GM19328 (cell line): ENCODE measurements at regions not wholly inside any gene's neighbourhood (a gene's known extent, or its start where the extent isn't known, plus 50 kb on each side); places are given as distances from the start of the nearest gene placed in this dataset.
A peak's percentile ranks its signal among the peaks of the same experiment; 100 is the strongest.
"Not testable (repeated sequence)": the region's sequence is repeated elsewhere in the genome, so short reads cannot be mapped to it uniquely, and the experiment has no call there.

Experiments
- ATAC-seq: cut with Tn5 transposase; IDR thresholded peaks from one replicate; pipeline ENCODE4 v1.9.1; 2021; ENCODE audit warnings: mild to moderate bottlenecking, moderate library complexity; ENCODE audit not compliant: unreplicated experiment

DNA sequence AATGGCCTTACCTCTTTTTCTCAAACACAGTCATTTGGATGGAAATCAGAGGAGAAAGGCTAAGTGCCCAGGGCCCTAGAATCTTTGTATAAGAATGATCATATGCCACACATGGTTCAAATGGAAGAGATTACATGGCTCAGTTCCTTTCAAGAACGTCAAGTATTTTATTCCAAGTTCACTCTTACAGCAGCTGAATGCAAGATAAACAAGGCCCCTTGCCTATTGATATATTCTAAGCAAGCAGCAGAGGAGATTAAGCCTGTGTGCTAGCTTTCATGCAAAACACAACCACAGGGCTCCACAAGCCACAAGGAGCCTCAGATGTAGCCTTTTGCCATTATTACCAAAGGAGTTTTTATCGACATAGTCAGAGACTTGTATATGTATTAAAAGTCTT, 55.3 kb upstream of the SLCO6A1 start:
- no peak for ATAC-seq

DNA sequence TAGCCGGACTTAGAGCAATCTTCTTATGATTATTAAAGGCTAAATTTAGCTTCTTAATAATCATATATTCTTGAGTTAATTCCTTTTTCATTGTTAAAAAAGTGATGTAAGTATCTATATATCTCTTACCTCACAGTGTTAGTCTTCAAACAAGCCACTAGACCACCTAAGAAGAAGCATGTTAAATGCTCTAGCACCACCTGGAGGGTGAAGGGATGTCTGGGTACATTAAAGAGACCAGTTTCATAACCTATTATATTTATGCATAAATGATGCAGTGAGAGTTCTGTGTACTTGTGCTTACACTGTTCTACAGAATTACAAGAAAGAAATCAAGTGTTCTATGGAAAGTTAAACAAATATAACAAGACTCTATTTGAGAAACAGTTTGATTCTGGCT, 55.9 kb upstream of the SLCO6A1 start:
- ATAC-seq: no peak

DNA sequence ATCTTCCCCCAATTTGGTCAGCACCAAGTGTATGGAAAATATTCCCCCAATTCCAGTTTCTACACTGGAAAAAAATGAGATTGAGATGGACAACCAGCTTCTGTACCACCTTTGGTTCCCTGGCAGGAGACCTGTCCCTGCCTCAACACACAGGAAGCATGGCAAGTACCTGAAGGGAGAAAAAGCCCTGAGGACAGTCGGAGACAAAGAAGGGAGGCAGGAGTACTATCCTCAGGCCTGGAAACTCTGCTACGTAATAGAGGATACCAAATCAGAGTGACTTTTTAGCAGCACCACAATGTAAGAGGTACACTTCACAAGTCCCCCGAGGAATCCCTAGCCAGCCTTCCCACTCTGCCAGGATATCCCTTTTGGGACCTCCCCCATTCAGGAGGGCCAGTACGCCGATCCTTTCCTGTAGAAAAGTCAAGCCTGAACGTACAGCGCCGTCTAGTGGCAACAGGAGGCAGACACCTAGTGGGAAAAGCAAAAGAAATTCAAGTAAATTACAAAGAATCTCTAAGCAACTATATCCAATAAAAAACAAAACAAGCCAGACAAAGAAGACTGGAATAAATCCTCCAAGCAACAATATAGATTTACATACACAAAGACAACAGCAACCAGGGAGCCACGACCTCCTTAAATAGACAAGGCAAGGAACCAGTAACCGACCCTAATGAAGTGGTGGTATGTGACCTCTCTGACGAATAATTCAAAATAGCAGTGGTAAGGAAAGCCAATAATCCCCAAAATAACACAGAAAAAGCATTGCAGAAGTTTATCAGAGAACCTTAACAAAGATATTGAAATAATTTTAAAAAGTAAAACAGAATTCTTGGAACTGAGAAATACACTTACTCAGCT, 63.3 kb upstream of the SLCO6A1 start:
- ATAC-seq: no peak

DNA sequence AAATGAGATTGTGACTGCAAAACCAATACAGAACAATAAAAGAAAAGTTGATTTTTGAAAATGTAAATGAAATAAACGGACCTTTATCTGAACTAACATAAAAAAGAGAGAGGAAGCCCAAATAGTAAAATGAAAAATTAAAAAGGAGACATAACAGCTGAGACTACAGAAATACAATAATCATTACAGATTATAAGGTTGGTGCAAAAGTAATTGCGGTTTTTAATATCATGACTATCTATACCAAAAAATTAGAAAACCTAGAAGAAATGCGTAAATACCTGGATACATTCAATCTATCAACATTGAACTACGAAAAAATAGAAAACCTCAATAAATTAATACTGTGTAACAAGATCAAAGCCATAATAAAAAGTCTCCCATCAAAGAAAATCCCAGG, 71.9 kb upstream of the SLCO6A1 start:
- ATAC-seq: no peak

DNA sequence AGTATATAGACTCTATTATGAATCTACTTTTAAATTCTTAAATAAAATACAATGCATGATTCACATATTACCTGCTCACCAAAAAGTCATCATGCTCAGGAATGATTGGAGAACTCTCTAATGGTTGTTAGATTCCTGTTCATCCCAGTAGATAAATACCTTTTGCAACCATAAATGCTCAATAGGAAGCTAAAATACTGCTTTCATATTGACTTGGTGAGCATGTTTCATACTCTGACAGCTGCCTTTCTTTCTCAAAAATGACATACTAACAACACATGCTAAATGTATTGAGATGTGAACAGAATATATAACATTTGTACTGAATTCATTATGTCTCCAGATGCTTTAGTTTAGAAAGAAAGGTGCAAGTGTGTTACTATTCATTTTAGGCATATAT, 79.6 kb upstream of the SLCO6A1 start:
- ATAC-seq: no peak

DNA sequence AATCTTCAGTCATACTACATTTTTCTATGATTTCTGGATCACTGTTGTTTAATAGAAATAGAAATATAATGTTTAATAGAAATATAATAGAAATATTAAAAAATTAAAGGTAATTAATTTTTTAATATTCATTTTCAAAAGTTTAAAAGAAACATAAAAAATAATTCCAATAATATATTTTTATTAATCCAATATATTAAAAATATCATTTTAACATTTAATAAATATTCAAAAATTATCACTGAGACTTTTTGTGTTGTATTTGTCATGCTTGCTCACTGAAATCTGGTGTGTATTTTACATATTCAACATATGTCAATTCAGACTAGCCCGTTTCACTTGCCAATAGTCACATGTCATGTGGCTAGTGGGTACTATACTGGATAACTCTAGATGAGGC, 80.6 kb upstream of the SLCO6A1 start:
- ATAC-seq: no peak

DNA sequence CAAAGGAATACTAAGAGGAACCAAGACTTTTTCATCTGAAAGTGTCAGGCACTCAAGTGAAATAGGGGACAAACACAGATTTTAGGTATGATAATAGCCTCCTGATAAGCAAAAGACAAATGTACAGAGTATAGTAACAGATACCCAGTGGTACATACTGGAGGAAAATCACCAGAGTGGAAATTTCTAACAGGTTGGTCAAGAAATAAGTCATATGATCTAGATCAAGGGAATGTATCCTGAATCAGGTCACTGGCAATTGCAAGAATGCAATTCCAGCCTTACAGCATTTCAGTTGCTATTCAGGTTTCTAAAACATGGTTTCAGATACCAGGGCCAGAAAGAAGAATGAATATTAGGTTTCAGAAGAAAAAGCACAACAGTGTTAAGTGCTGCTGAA, 82.2 kb upstream of the SLCO6A1 start:
- ATAC-seq: no peak

DNA sequence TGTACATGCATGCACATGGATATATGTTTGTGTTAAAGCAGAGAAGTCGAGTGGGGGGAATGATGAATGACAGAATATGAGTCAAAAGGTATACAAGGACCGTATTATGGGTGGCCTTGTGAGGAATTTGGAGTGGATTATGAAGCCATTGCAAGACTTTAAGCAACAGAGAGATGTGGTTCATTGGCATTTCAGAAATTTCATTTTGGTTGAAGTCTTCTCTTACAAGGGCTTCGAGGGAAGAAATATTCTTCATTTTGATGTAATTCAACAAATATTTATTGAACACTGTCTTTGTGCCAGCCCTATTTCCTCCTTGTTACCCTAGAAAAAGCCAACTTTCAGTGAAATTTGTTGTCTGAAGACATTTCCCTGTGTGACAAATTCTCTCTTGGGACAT, 83.9 kb upstream of the SLCO6A1 start:
- no peak for ATAC-seq

DNA sequence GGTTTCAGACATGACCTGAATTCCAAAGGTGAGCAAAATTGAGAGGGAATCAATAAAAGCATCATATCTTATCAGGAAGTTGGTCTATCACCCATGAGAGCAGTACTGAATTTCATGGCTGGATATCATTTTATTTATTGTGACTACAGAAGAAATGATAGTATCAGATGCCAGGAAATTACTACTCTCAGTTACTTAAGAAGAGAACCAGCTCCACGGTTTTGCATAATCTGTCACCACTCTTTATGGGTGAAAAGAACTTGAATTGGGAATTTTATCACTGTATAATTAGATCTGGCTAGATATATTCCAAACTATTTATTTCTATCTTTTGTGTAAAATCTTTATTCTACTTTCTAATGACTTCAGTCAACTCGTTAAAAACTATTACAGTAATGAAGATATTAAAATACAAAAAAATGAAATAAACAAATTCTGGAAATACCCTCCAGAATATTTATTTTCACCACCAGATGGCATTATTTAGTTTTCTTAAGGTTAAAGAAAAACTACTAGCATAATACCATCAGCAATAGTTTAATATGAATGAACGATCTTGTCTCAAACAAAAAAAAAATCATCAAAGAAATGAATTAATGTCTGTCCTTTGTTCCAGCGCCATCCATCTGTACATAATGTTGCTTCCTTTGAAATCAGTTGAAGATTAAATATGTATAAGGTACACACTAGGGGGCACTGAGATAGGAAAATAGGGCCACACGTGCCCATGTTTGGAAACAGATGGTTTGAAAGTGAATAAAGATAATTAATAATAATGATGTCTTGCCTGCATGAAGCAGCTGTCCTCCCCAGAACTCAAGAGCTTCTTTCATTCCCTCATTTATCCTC, 84.7 kb upstream of the SLCO6A1 start:
- no peak for ATAC-seq

DNA sequence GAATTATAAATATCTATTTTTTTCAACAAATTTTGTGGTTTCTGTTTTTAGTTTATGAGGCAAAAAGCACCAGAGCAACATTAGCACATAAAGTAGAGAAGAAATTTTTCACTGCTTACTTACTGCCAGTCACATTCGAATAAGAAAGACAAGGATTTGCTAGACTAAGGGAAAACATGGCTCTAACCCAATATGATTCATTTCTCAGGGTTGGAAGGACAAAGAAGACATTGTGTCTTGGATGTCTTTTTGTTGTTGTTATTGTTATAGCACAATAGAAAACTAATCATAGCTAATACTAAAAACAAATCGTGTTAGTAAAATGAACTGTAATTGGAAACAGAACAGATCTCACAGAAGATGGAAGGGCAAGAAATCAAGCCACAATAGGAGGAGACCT, 90.9 kb upstream of the SLCO6A1 start:
- ATAC-seq: no peak

DNA sequence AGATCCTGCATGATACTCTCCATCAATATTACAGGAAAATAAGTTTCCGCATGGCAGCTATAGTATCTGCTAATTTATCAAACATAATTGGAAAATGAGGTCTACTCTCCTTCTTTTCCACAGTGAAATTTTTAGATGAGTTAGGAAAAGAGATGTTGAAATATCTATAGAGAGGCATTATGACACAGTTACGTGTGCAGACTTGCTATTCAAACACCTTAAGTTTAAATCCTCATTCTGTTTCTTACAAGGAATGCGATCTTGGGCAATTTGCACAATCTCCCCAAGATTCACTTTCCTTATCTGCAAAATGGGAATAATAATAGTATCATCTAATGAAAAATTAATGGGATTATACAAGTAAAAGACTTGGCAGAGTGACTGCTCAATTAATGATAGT, 91.7 kb upstream of the SLCO6A1 start:
- ATAC-seq: no peak

DNA sequence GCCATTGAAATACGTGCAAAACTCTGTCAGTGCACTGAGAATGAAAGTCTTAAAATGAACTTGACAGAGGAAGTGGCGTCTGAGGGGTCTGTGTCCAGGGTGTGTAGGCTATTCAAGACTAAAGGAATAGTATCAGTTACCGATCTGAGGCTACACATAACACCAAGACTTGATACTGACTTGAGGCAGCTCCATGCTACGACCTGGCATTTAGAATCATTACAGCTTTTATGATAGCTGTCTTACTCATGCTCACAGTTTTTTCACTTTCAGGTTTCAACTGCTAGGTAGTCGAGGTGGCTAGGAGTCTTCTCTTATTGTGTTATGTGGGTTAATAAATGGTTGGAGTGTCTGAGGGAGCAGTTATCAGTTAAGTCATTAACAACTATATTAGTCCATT, 92.8 kb upstream of the SLCO6A1 start:
- no peak for ATAC-seq

DNA sequence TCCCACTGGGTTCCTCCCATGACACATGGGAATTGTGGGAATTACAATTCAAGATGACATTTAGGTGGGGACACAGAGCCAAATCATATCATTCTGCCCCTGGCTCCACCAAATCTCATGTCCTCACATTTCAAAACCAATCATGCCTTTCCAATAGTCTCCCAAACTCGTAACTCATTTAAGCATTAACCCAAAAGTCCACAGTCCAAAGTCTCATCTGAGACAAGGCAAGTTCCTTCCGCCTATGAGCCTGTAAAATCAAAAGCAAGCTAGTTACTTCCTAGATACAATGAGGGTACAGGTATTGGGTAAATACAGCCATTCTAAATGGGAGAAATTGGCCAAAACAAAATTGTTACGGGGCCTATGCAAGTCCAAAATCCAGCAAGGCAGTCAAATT, 93.8 kb upstream of the SLCO6A1 start:
- ATAC-seq: not testable (repeated sequence)

DNA sequence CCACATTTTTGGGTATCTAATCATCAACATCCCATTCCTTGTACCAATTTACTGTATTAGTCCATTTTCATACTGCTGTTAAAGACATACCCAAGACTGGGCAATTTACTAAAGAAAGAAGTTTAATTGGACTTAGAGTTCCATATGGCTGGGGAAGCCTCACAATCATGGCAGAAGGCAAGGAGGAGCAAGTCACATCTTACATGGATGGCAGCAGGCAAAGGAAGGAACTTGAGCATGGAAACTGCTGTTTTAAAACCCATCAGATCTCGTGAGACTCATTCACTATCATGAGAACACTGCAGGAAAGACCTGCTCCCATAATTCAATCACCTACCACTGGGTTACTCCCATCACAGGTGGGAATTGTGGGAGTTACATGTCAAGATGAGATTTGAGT, 95.4 kb upstream of the SLCO6A1 start:
- no peak for ATAC-seq

DNA sequence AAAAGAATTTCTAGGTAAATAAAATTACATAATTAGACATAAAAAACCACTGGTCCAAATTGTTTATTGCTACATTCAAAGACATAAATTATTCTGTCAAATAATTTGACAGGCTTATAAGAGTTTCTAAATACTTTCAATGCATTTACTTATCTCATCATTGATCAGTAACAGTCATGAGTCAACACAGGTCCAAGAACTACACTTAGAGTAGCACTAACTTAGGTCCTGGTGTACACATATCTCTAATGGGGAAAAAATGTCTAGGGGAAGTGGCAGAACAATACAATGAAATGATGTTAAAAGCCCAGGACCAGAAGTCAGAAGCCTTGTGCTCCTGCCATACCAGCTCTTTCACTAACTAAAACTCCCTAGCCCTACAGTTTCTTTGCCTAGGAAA, 96.5 kb upstream of the SLCO6A1 start:
- ATAC-seq: no peak

DNA sequence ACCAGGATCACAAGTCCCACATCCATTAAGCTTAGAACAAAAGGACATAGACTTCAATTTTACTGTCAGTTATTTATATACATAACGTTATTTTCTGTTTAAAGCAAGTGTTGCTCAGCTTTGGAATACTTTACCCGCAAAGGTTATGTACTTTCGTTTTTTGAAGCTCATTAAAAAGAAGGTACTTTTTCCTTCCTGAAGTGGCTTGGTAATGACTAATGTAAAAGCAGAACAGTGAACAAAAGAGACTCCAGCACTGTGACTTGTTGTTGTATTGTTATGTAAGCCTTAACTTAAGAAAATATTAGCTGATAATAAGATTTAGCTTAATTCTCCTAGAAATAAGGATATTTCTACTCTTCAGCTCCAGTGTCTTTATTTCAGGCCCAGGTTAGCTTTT, 97.3 kb upstream of the SLCO6A1 start:
- peak; percentile 84 for ATAC-seq

DNA sequence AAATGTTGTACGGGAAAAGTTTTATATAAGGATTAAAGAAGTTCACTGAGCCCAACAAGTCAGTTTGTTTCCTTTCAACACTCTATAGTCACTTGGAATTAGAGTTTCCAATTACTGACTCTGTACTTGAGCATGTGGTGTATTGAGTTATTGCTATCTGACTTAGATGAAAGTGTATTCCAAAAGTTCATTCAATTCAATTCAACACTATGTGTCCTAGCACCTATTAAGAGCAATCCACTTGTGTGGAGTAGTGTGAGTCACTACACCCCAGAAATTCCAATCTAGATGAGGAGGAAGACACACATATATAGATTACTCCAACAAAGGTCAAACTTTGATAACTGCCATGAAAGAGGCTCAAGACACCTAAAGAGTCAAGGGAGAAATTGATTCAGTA, 98.2 kb upstream of the SLCO6A1 start:
- no peak for ATAC-seq

DNA sequence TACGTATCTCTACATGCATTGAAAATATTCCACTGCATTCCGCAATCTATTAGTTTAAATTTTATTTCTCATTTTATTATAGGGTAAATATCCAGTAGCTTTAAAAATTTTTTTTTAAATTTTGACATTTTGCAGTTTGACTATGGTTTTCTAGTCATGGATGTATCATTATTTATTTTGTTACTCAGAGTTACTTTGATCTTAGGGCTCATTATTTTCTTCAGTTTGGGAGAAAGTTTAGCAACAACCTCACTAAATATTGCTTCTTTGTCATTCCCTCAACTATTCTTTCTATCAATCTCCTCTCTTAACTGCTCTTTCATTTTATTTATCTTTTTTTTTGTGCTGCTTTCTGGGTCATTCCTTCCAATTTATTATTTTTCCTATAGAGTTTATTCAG, 100.5 kb upstream of the SLCO6A1 start:
- no peak for ATAC-seq

DNA sequence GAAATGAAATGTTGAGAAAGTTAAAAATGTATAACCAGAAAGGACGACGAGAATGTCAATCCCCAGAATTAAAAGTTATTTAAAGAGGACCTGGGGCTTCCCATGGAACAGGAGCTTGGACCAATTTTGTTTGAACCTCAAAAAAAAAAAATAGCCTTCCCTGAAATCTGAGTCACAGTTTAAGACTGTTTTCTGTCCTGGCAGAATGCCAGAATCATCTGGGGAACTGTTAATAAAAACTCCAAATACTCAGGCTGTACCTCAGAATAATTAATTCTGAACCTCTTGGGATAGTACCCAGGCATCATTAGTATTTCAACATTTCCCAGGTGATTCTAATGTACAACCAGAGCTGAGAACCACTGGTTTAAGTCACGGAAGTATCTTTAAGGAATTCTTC, 102.2 kb upstream of the SLCO6A1 start:
- ATAC-seq: no peak

DNA sequence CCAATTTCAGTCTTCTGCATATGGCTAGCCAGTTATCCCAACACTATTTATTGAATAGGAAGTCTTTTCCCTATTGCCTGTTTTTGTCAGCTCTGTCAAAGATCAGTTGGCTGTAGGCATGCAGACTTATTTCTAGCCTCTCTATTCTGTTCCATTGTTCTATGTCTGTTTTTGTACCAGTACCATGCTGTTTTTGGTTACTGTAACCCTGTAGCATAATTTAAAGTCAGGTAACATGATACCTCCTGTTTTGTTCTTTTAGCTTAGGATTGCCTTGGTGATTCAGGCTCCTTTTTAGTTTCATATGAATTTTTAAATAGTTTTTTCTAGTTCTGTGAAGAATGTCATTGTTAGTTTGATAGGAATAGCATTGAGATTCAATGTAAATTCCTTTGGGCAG, 104.9 kb upstream of the SLCO6A1 start:
- no peak for ATAC-seq

DNA sequence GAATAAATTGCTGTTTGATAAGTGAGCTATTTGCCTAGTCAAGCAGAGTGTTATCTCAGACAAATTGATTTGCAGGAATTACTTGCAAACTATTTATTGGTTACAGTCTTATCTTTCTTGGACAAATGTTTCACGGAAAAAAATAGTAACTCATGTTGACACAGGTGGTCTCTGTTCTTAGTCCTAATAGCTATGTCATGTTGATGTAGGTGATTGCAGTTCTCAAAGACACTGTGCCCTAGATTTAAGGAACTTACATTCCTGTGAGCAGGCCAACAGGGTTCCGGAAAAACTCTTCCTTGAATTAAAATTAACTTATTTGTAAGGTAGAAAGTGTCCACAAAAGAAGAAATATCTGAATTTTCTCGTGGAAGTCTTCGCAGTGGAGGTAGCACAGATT, 109.6 kb upstream of the SLCO6A1 start:
- no peak for ATAC-seq

DNA sequence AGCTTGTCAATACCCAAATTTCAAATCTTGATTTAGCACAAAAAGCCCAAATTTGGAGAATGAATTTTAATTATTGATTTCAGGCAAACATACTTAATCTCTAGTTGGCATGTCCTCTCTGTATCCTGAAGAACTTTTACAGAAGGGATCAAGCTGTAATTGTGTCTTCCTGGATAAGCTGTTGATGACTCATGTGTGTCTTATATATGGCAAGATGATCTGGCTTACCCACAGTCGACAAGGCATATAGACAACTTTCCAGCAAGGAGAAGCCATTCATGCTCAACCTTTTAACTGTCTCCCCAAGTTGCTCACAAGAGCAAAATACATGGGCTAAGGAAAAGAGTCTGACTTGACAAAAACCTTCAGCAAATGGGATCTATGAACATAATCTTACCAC, 112.5 kb upstream of the SLCO6A1 start:
- ATAC-seq: no peak
